GM12878 (cell line): ENCODE measurements at regions not wholly inside any gene's neighbourhood (a gene's known extent, or its start where the extent isn't known, plus 50 kb on each side); places are given as distances from the start of the nearest gene placed in this dataset.

ENCODE experiments used
- BCL11A ChIP-seq: IDR thresholded peaks from 2 replicates; pipeline ENCODE4 v1.6.1; 2011; ENCODE audit warnings: low read depth, low read length
- CREB1 ChIP-seq: IDR thresholded peaks from 2 replicates; pipeline ENCODE4 v1.6.1; 2012; ENCODE audit warnings: low read depth, mild to moderate bottlenecking, inconsistent platforms
- EP300 ChIP-seq, 2 experiments: fragments of 150-350 bp in 1 of 2; IDR thresholded peaks; 2 replicates each; pipeline ENCODE4 v1.6.1; 2011 to 2012; ENCODE audit warnings: low read depth in 2 of 2, low read length in 2 of 2, borderline replicate concordance in 1 of 2, improper control_type of control experiment in 1 of 2, inconsistent platforms in 1 of 2; ENCODE audit not compliant: control insufficient read depth in 1 of 2
- GABPA ChIP-seq: IDR thresholded peaks from 2 replicates; pipeline ENCODE4 v1.6.1; 2014; ENCODE audit warnings: antibody characterized with exemption, low read depth, mild to moderate bottlenecking, inconsistent platforms
- LARP7 ChIP-seq: fragments of 450-650 bp; IDR thresholded peaks from 2 replicates; pipeline ENCODE4 v1.6.1; 2017; ENCODE audit warnings: mild to moderate bottlenecking
- MXI1 ChIP-seq: fragments of 150-350 bp; IDR thresholded peaks from 2 replicates; pipeline ENCODE4 v1.6.1; 2011; ENCODE audit warnings: low read depth, mild to moderate bottlenecking, inconsistent platforms, low read length, improper control_type of control experiment
- POLR2AphosphoS5 ChIP-seq: IDR thresholded peaks from 2 replicates; pipeline ENCODE4 v1.6.1; 2011; ENCODE audit warnings: mild to moderate bottlenecking, low read length, inconsistent platforms
- RCOR1 ChIP-seq: conservative IDR thresholded peaks from 2 replicates; pipeline ENCODE4 v1.6.1; 2012; ENCODE audit warnings: low read depth, low read length, improper control_type of control experiment
- SMAD1 ChIP-seq: fragments of 450-650 bp; IDR thresholded peaks from 2 replicates; pipeline ENCODE4 v1.6.1; 2018; ENCODE audit warnings: mild to moderate bottlenecking, low read depth; ENCODE audit not compliant: partially characterized antibody
- TAF1 ChIP-seq: IDR thresholded peaks from 2 replicates; pipeline ENCODE4 v1.6.1; 2011; ENCODE audit warnings: mild to moderate bottlenecking, low read depth, low read length, borderline replicate concordance
- TF ChIP-seq, protein P1 (sequence below): IDR thresholded peaks from 2 replicates; pipeline ENCODE4 v1.6.1; 2012; ENCODE audit warnings: mild to moderate bottlenecking, low read depth, low read length
- TF ChIP-seq, protein P2 (sequence below), 3 experiments: IDR thresholded peaks in 2 of 3; conservative IDR thresholded peaks in 1 of 3; 2 replicates each; pipeline ENCODE4 v1.5.1; 2011; ENCODE audit warnings: low read depth in 3 of 3, low read length in 3 of 3, mild to moderate bottlenecking in 3 of 3, control low read depth in 2 of 3, moderate library complexity in 2 of 3, inconsistent platforms in 1 of 3, mixed read lengths in 1 of 3; ENCODE audit not compliant: control insufficient read depth in 2 of 3, insufficient read depth in 1 of 3; ENCODE audit errors: extremely low read depth in 1 of 3
- TF ChIP-seq, protein P3 (sequence below): fragments of 450-650 bp; formaldehyde crosslinking; IDR thresholded peaks from 2 replicates; pipeline ENCODE4 v1.4.0; 2020; ENCODE audit warnings: mild to moderate bottlenecking, moderate library complexity
- TF ChIP-seq, protein P4 (sequence below): IDR thresholded peaks from 2 replicates; pipeline ENCODE4 v1.6.1; 2012; ENCODE audit warnings: low read length, inconsistent platforms

DNA sequence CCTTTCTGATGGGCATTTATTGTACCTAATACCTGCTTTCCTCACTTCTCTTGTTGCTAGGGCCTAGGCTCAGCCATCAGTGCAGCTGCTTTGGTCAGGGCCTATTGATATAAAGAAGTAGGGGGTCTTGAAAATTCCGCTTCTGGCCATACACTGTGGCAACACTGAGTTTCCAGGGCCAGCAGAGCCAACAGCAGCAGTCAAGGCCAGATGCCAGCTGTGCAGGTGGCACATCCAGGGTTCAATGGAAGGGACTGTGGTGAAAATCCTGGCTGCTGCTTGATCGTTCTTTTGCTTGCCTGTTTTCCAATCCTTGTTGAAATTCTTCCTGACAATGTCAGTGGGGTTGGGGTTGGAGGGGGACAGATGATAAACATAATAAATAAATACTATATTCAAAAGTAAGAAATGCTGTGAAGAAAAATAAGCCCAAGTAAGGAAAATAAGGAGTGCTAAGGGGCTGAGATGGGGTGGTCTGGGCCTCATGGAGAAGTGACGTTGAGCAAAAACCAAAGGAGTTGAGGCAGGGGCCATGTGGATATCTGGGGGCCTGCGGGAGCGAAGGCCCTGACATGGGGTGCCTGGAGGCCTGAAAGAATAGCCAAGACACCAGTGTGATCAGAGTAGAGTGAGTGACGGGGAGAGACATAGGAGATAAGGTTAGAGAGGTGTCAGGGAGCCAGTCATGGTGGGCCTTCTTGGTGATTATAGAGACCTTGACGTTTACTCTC lies 91.0 kb upstream of the ALDH1B1 start:
- TF ChIP-seq BCL11A: no peak
- TF ChIP-seq EP300 (IDR thresholded peaks at IDR 0.05; ENCODE audit: borderline replicate concordance in 1 of 2, control insufficient read depth in 1 of 2, low read depth in 2 of 2, low read length in 2 of 2): no peak
- TF ChIP-seq LARP7: no peak
- TF ChIP-seq, protein P1, sequence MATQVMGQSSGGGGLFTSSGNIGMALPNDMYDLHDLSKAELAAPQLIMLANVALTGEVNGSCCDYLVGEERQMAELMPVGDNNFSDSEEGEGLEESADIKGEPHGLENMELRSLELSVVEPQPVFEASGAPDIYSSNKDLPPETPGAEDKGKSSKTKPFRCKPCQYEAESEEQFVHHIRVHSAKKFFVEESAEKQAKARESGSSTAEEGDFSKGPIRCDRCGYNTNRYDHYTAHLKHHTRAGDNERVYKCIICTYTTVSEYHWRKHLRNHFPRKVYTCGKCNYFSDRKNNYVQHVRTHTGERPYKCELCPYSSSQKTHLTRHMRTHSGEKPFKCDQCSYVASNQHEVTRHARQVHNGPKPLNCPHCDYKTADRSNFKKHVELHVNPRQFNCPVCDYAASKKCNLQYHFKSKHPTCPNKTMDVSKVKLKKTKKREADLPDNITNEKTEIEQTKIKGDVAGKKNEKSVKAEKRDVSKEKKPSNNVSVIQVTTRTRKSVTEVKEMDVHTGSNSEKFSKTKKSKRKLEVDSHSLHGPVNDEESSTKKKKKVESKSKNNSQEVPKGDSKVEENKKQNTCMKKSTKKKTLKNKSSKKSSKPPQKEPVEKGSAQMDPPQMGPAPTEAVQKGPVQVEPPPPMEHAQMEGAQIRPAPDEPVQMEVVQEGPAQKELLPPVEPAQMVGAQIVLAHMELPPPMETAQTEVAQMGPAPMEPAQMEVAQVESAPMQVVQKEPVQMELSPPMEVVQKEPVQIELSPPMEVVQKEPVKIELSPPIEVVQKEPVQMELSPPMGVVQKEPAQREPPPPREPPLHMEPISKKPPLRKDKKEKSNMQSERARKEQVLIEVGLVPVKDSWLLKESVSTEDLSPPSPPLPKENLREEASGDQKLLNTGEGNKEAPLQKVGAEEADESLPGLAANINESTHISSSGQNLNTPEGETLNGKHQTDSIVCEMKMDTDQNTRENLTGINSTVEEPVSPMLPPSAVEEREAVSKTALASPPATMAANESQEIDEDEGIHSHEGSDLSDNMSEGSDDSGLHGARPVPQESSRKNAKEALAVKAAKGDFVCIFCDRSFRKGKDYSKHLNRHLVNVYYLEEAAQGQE: no peak
- no peak for TF ChIP-seq CREB1
- no peak for TF ChIP-seq RCOR1
- TF ChIP-seq MXI1: no peak
- TF ChIP-seq GABPA: no peak
- TF ChIP-seq, protein P2, sequence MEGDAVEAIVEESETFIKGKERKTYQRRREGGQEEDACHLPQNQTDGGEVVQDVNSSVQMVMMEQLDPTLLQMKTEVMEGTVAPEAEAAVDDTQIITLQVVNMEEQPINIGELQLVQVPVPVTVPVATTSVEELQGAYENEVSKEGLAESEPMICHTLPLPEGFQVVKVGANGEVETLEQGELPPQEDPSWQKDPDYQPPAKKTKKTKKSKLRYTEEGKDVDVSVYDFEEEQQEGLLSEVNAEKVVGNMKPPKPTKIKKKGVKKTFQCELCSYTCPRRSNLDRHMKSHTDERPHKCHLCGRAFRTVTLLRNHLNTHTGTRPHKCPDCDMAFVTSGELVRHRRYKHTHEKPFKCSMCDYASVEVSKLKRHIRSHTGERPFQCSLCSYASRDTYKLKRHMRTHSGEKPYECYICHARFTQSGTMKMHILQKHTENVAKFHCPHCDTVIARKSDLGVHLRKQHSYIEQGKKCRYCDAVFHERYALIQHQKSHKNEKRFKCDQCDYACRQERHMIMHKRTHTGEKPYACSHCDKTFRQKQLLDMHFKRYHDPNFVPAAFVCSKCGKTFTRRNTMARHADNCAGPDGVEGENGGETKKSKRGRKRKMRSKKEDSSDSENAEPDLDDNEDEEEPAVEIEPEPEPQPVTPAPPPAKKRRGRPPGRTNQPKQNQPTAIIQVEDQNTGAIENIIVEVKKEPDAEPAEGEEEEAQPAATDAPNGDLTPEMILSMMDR (IDR thresholded peaks at IDR 0.05 in 2 of 3, conservative IDR thresholded peaks at IDR 0.05 in 1 of 3; ENCODE audit: control insufficient read depth in 2 of 3, extremely low read depth in 1 of 3, insufficient read depth in 1 of 3, low read depth in 3 of 3, low read length in 3 of 3): no peak
- TF ChIP-seq, protein P3, sequence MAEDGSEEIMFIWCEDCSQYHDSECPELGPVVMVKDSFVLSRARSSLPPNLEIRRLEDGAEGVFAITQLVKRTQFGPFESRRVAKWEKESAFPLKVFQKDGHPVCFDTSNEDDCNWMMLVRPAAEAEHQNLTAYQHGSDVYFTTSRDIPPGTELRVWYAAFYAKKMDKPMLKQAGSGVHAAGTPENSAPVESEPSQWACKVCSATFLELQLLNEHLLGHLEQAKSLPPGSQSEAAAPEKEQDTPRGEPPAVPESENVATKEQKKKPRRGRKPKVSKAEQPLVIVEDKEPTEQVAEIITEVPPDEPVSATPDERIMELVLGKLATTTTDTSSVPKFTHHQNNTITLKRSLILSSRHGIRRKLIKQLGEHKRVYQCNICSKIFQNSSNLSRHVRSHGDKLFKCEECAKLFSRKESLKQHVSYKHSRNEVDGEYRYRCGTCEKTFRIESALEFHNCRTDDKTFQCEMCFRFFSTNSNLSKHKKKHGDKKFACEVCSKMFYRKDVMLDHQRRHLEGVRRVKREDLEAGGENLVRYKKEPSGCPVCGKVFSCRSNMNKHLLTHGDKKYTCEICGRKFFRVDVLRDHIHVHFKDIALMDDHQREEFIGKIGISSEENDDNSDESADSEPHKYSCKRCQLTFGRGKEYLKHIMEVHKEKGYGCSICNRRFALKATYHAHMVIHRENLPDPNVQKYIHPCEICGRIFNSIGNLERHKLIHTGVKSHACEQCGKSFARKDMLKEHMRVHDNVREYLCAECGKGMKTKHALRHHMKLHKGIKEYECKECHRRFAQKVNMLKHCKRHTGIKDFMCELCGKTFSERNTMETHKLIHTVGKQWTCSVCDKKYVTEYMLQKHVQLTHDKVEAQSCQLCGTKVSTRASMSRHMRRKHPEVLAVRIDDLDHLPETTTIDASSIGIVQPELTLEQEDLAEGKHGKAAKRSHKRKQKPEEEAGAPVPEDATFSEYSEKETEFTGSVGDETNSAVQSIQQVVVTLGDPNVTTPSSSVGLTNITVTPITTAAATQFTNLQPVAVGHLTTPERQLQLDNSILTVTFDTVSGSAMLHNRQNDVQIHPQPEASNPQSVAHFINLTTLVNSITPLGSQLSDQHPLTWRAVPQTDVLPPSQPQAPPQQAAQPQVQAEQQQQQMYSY (CRISPR knock-in tag): no peak
- TF ChIP-seq SMAD1: no peak
- no peak for TF ChIP-seq POLR2AphosphoS5
- no peak for TF ChIP-seq TAF1
- TF ChIP-seq, protein P4, sequence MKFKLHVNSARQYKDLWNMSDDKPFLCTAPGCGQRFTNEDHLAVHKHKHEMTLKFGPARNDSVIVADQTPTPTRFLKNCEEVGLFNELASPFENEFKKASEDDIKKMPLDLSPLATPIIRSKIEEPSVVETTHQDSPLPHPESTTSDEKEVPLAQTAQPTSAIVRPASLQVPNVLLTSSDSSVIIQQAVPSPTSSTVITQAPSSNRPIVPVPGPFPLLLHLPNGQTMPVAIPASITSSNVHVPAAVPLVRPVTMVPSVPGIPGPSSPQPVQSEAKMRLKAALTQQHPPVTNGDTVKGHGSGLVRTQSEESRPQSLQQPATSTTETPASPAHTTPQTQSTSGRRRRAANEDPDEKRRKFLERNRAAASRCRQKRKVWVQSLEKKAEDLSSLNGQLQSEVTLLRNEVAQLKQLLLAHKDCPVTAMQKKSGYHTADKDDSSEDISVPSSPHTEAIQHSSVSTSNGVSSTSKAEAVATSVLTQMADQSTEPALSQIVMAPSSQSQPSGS: no peak
